CD8-positive, alpha-beta memory T cell (primary cell): ENCODE measurements at regions not wholly inside any gene's neighbourhood (a gene's known extent, or its start where the extent isn't known, plus 50 kb on each side); places are given as distances from the start of the nearest gene placed in this dataset.
"Not testable (repeated sequence)": the region's sequence is repeated elsewhere in the genome, so short reads cannot be mapped to it uniquely, and the experiment has no call there.

Source experiments
- CTCF ChIA-PET: fragments of 350-600 bp; sonication (Branson Sonifier 250); formaldehyde crosslinking; loops from one replicate; lab custom pipeline; 2021; ENCODE audit warnings: antibody characterized with exemption; lab: Charles Lee
- POLR2A ChIA-PET: fragments of 350-600 bp; sonication (Branson Sonifier 250); formaldehyde crosslinking; loops from one replicate; lab custom pipeline; 2021; ENCODE audit warnings: antibody characterized with exemption; lab: Charles Lee
- DNase-seq, 5 donors: peaks; one replicate each; pipeline versions ENCODE4 v3.0.0 to v3.0.0-alpha.2; 2020 to 2022; ENCODE audit warnings: mixed read lengths in 1 of 5
- H3K27ac ChIP-seq: one replicate; pipeline ENCODE4 v1.7.0; 2013; ENCODE audit warnings: low read depth, mild to moderate bottlenecking, low read length, moderate library complexity
- H3K27me3 ChIP-seq: 2 replicates; pipeline ENCODE4 v1.7.0; 2013; ENCODE audit warnings: low read length, mild to moderate bottlenecking; ENCODE audit not compliant: insufficient read depth, poor library complexity, severe bottlenecking
- H3K36me3 ChIP-seq: 2 replicates; pipeline ENCODE4 v1.7.0; 2013; ENCODE audit warnings: mild to moderate bottlenecking, low read length, moderate library complexity; ENCODE audit not compliant: insufficient read depth
- H3K4me1 ChIP-seq: 2 replicates; pipeline ENCODE4 v1.7.0; 2013; ENCODE audit warnings: mild to moderate bottlenecking, low read length, moderate library complexity; ENCODE audit not compliant: insufficient read depth
- H3K4me3 ChIP-seq: 2 replicates; pipeline ENCODE4 v1.7.0; 2013; ENCODE audit warnings: mild to moderate bottlenecking, low read length
- H3K9me3 ChIP-seq: 2 replicates; pipeline ENCODE4 v1.7.0; 2013; ENCODE audit warnings: mild to moderate bottlenecking, low read length
- H3K27ac Mint-ChIP-seq, 8 donors: one replicate each; pipeline ENCODE4 v1.8.0; 2020 to 2021; ENCODE audit warnings: mixed read lengths in 8 of 8, mild to moderate bottlenecking in 6 of 8, inconsistent platforms in 3 of 8, moderate library complexity in 3 of 8
- H3K27me3 Mint-ChIP-seq, 2 donors: one replicate each; pipeline ENCODE4 v1.8.0; 2020 to 2021; ENCODE audit warnings: mixed read lengths in 2 of 2, mild to moderate bottlenecking in 1 of 2, moderate library complexity in 1 of 2
- H3K36me3 Mint-ChIP-seq, 3 donors: one replicate each; pipeline ENCODE4 v1.8.0; 2020 to 2021; ENCODE audit warnings: mixed read lengths in 3 of 3, inconsistent platforms in 1 of 3, mild to moderate bottlenecking in 1 of 3
- H3K4me1 Mint-ChIP-seq, 3 donors: one replicate each; pipeline ENCODE4 v1.8.0; 2020 to 2021; ENCODE audit warnings: mixed read lengths in 3 of 3, inconsistent platforms in 1 of 3, mild to moderate bottlenecking in 1 of 3
- H3K4me3 Mint-ChIP-seq, 7 donors: one replicate each; pipeline ENCODE4 v1.8.0; 2020 to 2021; ENCODE audit warnings: mixed read lengths in 7 of 7, mild to moderate bottlenecking in 6 of 7, moderate library complexity in 4 of 7, inconsistent platforms in 2 of 7
- H3K9me3 Mint-ChIP-seq, 5 donors: one replicate each; pipeline ENCODE4 v1.8.0; 2020 to 2022; ENCODE audit warnings: mixed read lengths in 5 of 5, mild to moderate bottlenecking in 3 of 5, moderate library complexity in 2 of 5, inconsistent platforms in 1 of 5

DNA sequence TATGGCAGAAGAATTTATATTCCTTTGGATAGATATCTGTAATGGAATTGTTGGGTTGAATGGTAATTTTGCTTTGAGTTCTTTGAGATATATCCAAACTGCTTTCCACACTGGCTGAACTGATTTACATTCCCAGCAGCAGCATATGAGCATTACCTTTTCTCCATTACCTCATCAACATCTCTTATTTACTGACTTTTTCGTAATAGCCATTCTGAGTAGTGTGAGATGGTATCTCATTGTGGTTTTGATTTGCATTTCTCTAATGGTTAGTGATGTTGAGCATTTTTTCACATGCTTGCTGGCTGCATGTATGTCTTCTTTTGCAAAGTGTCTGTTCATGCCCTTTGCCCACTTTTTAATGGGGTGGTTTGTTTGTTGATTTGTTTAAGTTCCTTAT, 404.5 kb downstream of the SUCLG1 start:
- H3K4me3 Mint-ChIP-seq, H3K4me1 ChIP-seq, H3K27ac Mint-ChIP-seq, H3K4me1 Mint-ChIP-seq, H3K27me3 Mint-ChIP-seq, H3K27me3 ChIP-seq, H3K27ac ChIP-seq, POLR2A ChIA-PET, CTCF ChIA-PET, H3K9me3 ChIP-seq, H3K4me3 ChIP-seq, H3K36me3 ChIP-seq, DNase-seq, H3K36me3 Mint-ChIP-seq, H3K9me3 Mint-ChIP-seq: not testable (repeated sequence)

DNA sequence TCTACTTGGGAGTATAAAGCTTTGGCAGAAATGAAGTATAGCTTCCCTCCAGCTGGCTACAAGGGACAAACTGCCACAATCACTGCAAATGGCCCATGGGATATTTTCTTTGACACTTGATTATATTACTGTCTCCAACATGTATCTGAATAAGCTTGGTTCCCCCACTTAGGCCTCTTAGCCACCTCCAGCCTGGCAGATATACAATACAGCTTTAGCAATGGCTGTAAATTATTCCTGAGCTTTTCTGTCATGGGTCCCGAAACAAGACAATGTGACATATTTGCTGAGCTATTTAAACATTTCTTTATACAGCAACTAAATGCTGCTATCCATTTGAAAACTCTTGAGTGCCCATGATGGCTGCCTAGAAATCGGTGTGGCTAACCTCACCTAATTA, 406.2 kb downstream of the SUCLG1 start:
- Mint-ChIP-seq H3K9me3 (no peaks in the 10 kb centered on the region), H3K4me1 (no peaks in the 10 kb centered on the region), H3K27ac (no peak overlapping the region), H3K27me3 (peaks cover 0 to 4% of the 10 kb centered on the region in 2 donors), H3K36me3 (no peaks in the 10 kb centered on the region), H3K4me3 (no peak overlapping the region)
- no peaks in the 10 kb centered on the region for H3K27me3 ChIP-seq
- H3K36me3 ChIP-seq, result no peaks in the 10 kb centered on the region
- DNase-seq, result no peak
- POLR2A ChIA-PET, result no interaction called here
- CTCF ChIA-PET, result no interaction called here
- H3K27ac ChIP-seq, result no peak overlapping the region
- H3K4me1 ChIP-seq, result no peaks in the 10 kb centered on the region
- no peaks in the 10 kb centered on the region for H3K9me3 ChIP-seq
- H3K4me3 ChIP-seq, result no peak overlapping the region

DNA sequence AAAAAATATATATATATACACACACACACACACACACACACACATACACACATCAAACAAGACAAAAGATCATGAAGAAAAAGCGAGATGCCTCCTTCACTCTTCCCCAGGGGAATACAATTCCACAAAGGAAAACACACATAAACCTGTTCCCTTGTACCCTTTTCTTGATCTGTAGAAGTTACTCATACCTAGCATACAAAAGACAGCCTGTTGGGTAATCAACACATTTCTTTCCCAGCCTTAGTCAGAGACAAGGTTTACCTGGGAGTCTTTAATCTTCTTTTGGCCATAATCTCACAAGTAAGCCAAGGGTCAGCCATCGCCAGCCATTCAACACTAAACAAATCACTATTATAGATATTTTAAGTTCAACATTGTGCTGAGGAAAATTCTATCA, 407.0 kb downstream of the SUCLG1 start:
- H3K4me1 Mint-ChIP-seq, result no peaks in the 10 kb centered on the region
- no peaks in the 10 kb centered on the region for H3K9me3 Mint-ChIP-seq
- H3K27ac ChIP-seq, result no peak overlapping the region
- H3K27me3 ChIP-seq, result no peaks in the 10 kb centered on the region
- ChIA-PET POLR2A (no interaction called here), CTCF (no interaction called here)
- no peaks in the 10 kb centered on the region for H3K36me3 Mint-ChIP-seq
- no peak overlapping the region for H3K4me3 ChIP-seq
- DNase-seq, result no peak
- H3K27ac Mint-ChIP-seq, result no peak overlapping the region
- H3K4me1 ChIP-seq, result no peaks in the 10 kb centered on the region
- no peaks in the 10 kb centered on the region for H3K36me3 ChIP-seq
- no peak overlapping the region for H3K4me3 Mint-ChIP-seq
- no peaks in the 10 kb centered on the region for H3K9me3 ChIP-seq
- H3K27me3 Mint-ChIP-seq, result peaks cover 0 to under 1% of the 10 kb centered on the region in 2 donors

DNA sequence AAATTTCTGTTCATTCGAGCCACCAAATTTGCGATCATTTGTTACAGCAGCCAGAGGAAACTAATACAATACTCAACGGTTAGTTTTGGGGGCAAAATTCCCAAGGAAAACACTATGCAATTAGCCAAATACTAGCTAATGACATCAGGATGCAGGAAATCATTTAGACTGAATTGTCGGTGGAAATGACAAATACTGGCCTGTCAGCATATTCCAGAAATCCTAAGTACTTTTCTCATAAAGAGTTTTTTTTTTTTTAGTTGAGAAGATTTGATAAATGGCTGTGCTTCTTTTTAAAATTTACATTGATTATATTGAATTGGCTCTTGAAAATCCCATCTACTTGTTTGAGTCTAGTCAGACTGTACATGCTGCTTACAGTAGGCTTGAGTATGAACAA, 410.1 kb downstream of the SUCLG1 start:
- Mint-ChIP-seq H3K4me3 (no peak overlapping the region), H3K27me3 (peaks cover 5 to 10% of the 10 kb centered on the region in 2 donors)

DNA sequence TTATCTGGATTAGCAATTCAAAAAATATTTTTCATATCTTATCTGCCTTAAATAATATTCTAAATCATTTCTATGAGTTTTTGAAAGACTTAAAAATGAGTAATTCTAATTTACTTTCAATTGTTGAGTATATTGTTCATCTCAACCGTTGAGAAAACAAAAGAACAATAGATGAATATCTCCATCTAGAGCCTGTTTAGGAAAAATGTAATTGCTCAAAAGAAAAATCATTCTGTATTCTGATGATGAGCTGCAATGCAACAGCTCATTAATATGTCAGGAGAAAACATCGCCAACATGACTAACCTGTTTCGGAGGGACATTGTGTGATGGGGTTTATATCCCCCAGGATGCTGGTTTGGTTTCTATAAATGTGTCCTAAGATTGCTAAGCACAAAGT, 417.6 kb downstream of the SUCLG1 start:
- Mint-ChIP-seq H3K4me1 (no peaks in the 10 kb centered on the region), H3K4me3 (no peak overlapping the region), H3K36me3 (no peaks in the 10 kb centered on the region), H3K27ac (no peak overlapping the region), H3K27me3 (peaks cover 5 to 21% of the 10 kb centered on the region in 2 donors), H3K9me3 (no peaks in the 10 kb centered on the region)
- H3K9me3 ChIP-seq, result no peaks in the 10 kb centered on the region
- H3K4me3 ChIP-seq, result no peak overlapping the region
- H3K36me3 ChIP-seq, result no peaks in the 10 kb centered on the region
- H3K27me3 ChIP-seq, result peaks cover 5% of the 10 kb centered on the region
- CTCF ChIA-PET, result no interaction called here
- no peaks in the 10 kb centered on the region for H3K4me1 ChIP-seq
- H3K27ac ChIP-seq, result no peak overlapping the region
- no peak for DNase-seq
- POLR2A ChIA-PET, result no interaction called here

More for the DNA sequence above, 410.1 kb downstream of the SUCLG1 start:
- Mint-ChIP-seq H3K36me3 (no peaks in the 10 kb centered on the region), H3K27ac (no peak overlapping the region), H3K4me1 (no peaks in the 10 kb centered on the region), H3K9me3 (no peaks in the 10 kb centered on the region)
- Histone ChIP-seq H3K27ac (no peak overlapping the region), H3K27me3 (peaks cover 5% of the 10 kb centered on the region), H3K9me3 (no peaks in the 10 kb centered on the region), H3K4me3 (no peak overlapping the region), H3K36me3 (no peaks in the 10 kb centered on the region), H3K4me1 (no peaks in the 10 kb centered on the region)
- POLR2A ChIA-PET, result no interaction called here
- CTCF ChIA-PET, result no interaction called here
- DNase-seq, result no peak

DNA sequence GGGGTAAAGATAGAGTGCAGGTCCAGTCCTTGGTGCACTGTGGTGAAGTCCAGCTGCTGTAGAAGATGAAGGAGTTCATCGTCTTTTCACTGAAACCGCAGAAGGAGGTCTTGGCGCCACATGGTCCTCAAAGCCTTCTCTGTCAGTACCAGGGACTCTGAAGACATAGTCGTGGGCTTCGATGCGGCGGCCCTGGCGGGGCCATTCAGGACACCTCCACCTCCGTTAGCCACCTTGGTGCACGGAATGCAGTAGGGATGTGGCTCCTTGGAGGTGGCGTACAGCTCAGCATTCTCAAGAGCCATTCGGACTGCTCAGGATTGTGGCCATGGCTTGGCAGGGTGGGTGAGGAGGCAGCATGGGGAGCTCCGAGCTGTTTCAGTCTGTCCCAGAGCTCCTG, 418.8 kb downstream of the SUCLG1 start:
- Mint-ChIP-seq H3K27me3 (peaks cover 1 to 21% of the 10 kb centered on the region in 2 donors), H3K27ac (no peak overlapping the region), H3K36me3 (no peaks in the 10 kb centered on the region), H3K4me1 (no peaks in the 10 kb centered on the region), H3K9me3 (no peaks in the 10 kb centered on the region), H3K4me3 (no peak overlapping the region)
- CTCF ChIA-PET, result no interaction called here
- H3K36me3 ChIP-seq, result no peaks in the 10 kb centered on the region
- no peak overlapping the region for H3K27ac ChIP-seq
- no peak overlapping the region for H3K4me3 ChIP-seq
- POLR2A ChIA-PET, result no interaction called here
- H3K9me3 ChIP-seq, result no peaks in the 10 kb centered on the region
- peaks cover 5% of the 10 kb centered on the region for H3K27me3 ChIP-seq
- H3K4me1 ChIP-seq, result no peaks in the 10 kb centered on the region
- no peak for DNase-seq

DNA sequence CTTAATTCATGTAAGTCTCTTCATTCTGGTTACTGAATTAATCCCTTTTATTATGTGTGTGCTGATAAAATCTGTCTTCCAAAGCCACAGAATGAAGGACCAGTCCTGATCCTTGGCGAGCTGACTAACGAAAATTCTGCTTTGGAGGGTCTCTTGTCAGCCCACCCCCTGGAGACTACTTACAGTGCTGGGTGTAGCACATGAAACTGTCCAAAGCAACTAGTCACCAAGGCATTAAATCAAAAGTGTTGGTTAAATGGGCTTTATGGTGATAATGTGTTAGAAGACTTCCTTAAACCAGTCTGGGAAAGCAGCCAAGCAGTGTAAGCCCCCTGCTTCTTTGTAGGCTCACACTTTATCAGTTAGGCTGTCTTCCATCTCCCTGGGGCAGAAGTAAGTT, 420.2 kb downstream of the SUCLG1 start:
- Mint-ChIP-seq H3K4me1 (peaks cover 0 to 2% (median 2%) of the 10 kb centered on the region in 3 donors), H3K27ac (no peak overlapping the region), H3K36me3 (no peaks in the 10 kb centered on the region), H3K27me3 (peaks cover 1 to 11% of the 10 kb centered on the region in 2 donors), H3K9me3 (no peaks in the 10 kb centered on the region), H3K4me3 (no peak overlapping the region)
- Histone ChIP-seq H3K9me3 (no peaks in the 10 kb centered on the region), H3K36me3 (no peaks in the 10 kb centered on the region), H3K27me3 (no peaks in the 10 kb centered on the region), H3K4me3 (no peak overlapping the region), H3K27ac (no peak overlapping the region), H3K4me1 (no peaks in the 10 kb centered on the region)
- POLR2A ChIA-PET, result no interaction called here
- DNase-seq, result no peak
- CTCF ChIA-PET, result no interaction called here

DNA sequence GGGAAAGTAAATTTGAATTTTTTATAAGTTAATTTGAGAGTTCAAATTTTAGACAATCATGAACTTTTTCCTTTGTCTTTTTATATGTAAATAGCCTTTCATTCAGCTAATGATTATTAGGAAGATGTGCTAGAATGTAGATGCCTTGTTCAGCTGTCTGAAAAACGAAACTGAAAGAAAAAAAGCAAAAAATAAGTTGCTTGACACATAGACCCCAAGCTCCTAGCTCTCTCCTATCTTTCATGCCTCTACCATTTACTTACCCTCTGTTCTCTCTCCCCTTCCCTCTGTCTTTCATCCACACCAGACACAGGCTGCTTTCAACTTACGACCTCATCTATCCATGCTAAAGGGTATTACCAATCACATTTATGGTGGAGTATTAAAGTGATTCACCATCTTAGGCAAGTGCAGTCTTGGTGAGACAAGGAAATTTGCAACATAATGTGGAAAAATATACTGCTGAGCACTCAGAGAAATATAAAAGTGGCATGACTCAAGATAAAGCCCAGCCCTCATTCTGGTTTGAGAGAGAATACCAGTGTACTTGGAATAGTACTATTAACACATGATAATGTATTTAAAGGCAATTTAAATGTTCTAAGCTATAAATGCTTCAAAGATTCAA, 425.6 kb downstream of the SUCLG1 start:
- Histone ChIP-seq H3K9me3 (no peaks in the 10 kb centered on the region), H3K4me1 (no peaks in the 10 kb centered on the region), H3K4me3 (no peak overlapping the region), H3K27me3 (no peaks in the 10 kb centered on the region), H3K36me3 (no peaks in the 10 kb centered on the region), H3K27ac (no peak overlapping the region)
- H3K27me3 Mint-ChIP-seq, result peaks cover 0 to 1% of the 10 kb centered on the region in 2 donors
- POLR2A ChIA-PET, result no interaction called here
- H3K4me1 Mint-ChIP-seq, result peaks cover 3 to 9% (median 9%) of the 10 kb centered on the region in 3 donors
- CTCF ChIA-PET, result no interaction called here
- H3K9me3 Mint-ChIP-seq, result no peaks in the 10 kb centered on the region
- DNase-seq, result no peak
- H3K36me3 Mint-ChIP-seq, result no peaks in the 10 kb centered on the region
- peak overlapping the region in 3 of 8 donors; percentile 1 to 36 (median 35) for H3K27ac Mint-ChIP-seq
- peak overlapping the region in 6 of 7 donors; percentile 0 to 78 (median 60) for H3K4me3 Mint-ChIP-seq
